GM19023 (cell line): ENCODE measurements at regions not wholly inside any gene's neighbourhood (a gene's known extent, or its start where the extent isn't known, plus 50 kb on each side); places are given as distances from the start of the nearest gene placed in this dataset.

ENCODE experiments used
- ATAC-seq: cut with Tn5 transposase; IDR thresholded peaks from one replicate; pipeline ENCODE4 v1.9.1; 2021; ENCODE audit warnings: mild to moderate bottlenecking, moderate library complexity; ENCODE audit not compliant: unreplicated experiment

GRCh38 chr14:98368221-98368620, 903.8 kb downstream of the BCL11B start:
- no peak for ATAC-seq

GRCh38 chr14:98368916-98369315, 903.1 kb downstream of the BCL11B start:
- no peak for ATAC-seq

GRCh38 chr14:98369344-98369743, 902.7 kb downstream of the BCL11B start:
- no peak for ATAC-seq

GRCh38 chr14:98370352-98370751, 901.6 kb downstream of the BCL11B start:
- ATAC-seq, result no peak

GRCh38 chr14:98371141-98371540, 900.9 kb downstream of the BCL11B start:
- no peak for ATAC-seq

GRCh38 chr14:98374136-98374535, 897.9 kb downstream of the BCL11B start:
- ATAC-seq, result no peak

GRCh38 chr14:98375566-98375965, 896.4 kb downstream of the BCL11B start:
- ATAC-seq, result no peak

GRCh38 chr14:98379830-98380229, 892.2 kb downstream of the BCL11B start:
- no peak for ATAC-seq

- no peak for ATAC-seq
Observed at GRCh38 chr14:98382662-98383061, 889.3 kb downstream of the BCL11B start.

- ATAC-seq, result no peak
Observed at GRCh38 chr14:98385851-98386250, 886.1 kb downstream of the BCL11B start.

GRCh38 chr14:98391061-98391460, 880.9 kb downstream of the BCL11B start:
- ATAC-seq, result no peak

- ATAC-seq, result no peak
Observed at GRCh38 chr14:98393527-98393926, 878.5 kb downstream of the BCL11B start.

GRCh38 chr14:98404811-98405210, 867.2 kb downstream of the BCL11B start:
- no peak for ATAC-seq

GRCh38 chr14:98408024-98408555, 863.9 kb downstream of the BCL11B start:
- no peak for ATAC-seq

GRCh38 chr14:98408713-98409112, 863.3 kb downstream of the BCL11B start:
- no peak for ATAC-seq

GRCh38 chr14:98411154-98411553, 860.8 kb downstream of the BCL11B start:
- no peak for ATAC-seq

GRCh38 chr14:98412431-98412830, 859.6 kb downstream of the BCL11B start:
- no peak for ATAC-seq

GRCh38 chr14:98415766-98416165, 856.2 kb downstream of the BCL11B start:
- ATAC-seq, result no peak

GRCh38 chr14:98417001-98417400, 855.0 kb downstream of the BCL11B start:
- no peak for ATAC-seq

GRCh38 chr14:98428483-98428994, 843.5 kb downstream of the BCL11B start:
- no peak for ATAC-seq

- ATAC-seq, result no peak
Observed at GRCh38 chr14:98433436-98433835, 838.6 kb downstream of the BCL11B start.

GRCh38 chr14:98437113-98437512, 834.9 kb downstream of the BCL11B start:
- no peak for ATAC-seq

- no peak for ATAC-seq
Observed at GRCh38 chr14:98444077-98444476, 827.9 kb downstream of the BCL11B start.
